ENCODE measurements at regions not wholly inside any gene's neighbourhood (a gene's known extent, or its start where the extent isn't known, plus 50 kb on each side); places are given as distances from the start of the nearest gene placed in this dataset.

- no peak overlapping the region for H3K4me3 ChIP-seq (ENCODE audit: low read length)
- TF ChIP-seq CTCF (IDR thresholded peaks at IDR 0.05; ENCODE audit: insufficient read depth, low read depth, low read length, missing control alignments) = no peak
- no peak for DNase-seq (ENCODE audit: low read depth)
These were observed 236.5 kb downstream of the C16orf95 start for GRCh38 chr16:87080571-87081167.

GRCh38 chr16:87085441-87085840 lies 231.8 kb downstream of the C16orf95 start:
- TF ChIP-seq CTCF (IDR thresholded peaks at IDR 0.05; ENCODE audit: insufficient read depth, low read depth, low read length, missing control alignments) = no peak
- no peak overlapping the region for H3K4me3 ChIP-seq (ENCODE audit: low read length)
- no peak for DNase-seq (ENCODE audit: low read depth)

GRCh38 chr16:87086156-87086555 lies 231.0 kb downstream of the C16orf95 start:
- no peak overlapping the region for H3K4me3 ChIP-seq (ENCODE audit: low read length)
- DNase-seq (ENCODE audit: low read depth) = no peak

GRCh38 chr16:87086575-87086974 lies 230.6 kb downstream of the C16orf95 start:
- no peak for TF ChIP-seq CTCF (IDR thresholded peaks at IDR 0.05; ENCODE audit: insufficient read depth, low read depth, low read length, missing control alignments)
- DNase-seq (ENCODE audit: low read depth) = no peak
- no peak overlapping the region for H3K4me3 ChIP-seq (ENCODE audit: low read length)

More at GRCh38 chr16:87086156-87086555, 231.0 kb downstream of the C16orf95 start:
- TF ChIP-seq CTCF (IDR thresholded peaks at IDR 0.05; ENCODE audit: insufficient read depth, low read depth, low read length, missing control alignments) = no peak

GRCh38 chr16:87092958-87093357 lies 224.2 kb downstream of the C16orf95 start:
- H3K4me3 ChIP-seq (ENCODE audit: low read length) = no peak overlapping the region
- TF ChIP-seq CTCF (IDR thresholded peaks at IDR 0.05; ENCODE audit: insufficient read depth, low read depth, low read length, missing control alignments) = no peak
- DNase-seq (ENCODE audit: low read depth) = no peak

GRCh38 chr16:87093804-87094555 lies 223.2 kb downstream of the C16orf95 start:
- no peak for DNase-seq (ENCODE audit: low read depth)
- H3K4me3 ChIP-seq (ENCODE audit: low read length) = no peak overlapping the region
- no peak for TF ChIP-seq CTCF (IDR thresholded peaks at IDR 0.05; ENCODE audit: insufficient read depth, low read depth, low read length, missing control alignments)

- no peak overlapping the region for H3K4me3 ChIP-seq (ENCODE audit: low read length)
- DNase-seq (ENCODE audit: low read depth) = no peak
- TF ChIP-seq CTCF (IDR thresholded peaks at IDR 0.05; ENCODE audit: insufficient read depth, low read depth, low read length, missing control alignments) = no peak
These were observed 222.7 kb downstream of the C16orf95 start for GRCh38 chr16:87094556-87094865.
